Rectal smooth muscle tissue (tissue), 1 donor: ENCODE measurements at regions not wholly inside any gene's neighbourhood (a gene's known extent, or its start where the extent isn't known, plus 50 kb on each side); places are given as distances from the start of the nearest gene placed in this dataset.
"Not testable (repeated sequence)": the region's sequence is repeated elsewhere in the genome, so short reads cannot be mapped to it uniquely, and the experiment has no call there.

Experiments used
- H3K27ac ChIP-seq: one replicate; pipeline ENCODE4 v1.7.0; 2013; ENCODE audit warnings: low read depth, low read length, inconsistent platforms
- H3K27me3 ChIP-seq: one replicate; pipeline ENCODE4 v1.7.0; 2013; ENCODE audit warnings: low read length; ENCODE audit not compliant: control insufficient read depth, insufficient read depth
- H3K36me3 ChIP-seq: one replicate; pipeline ENCODE4 v1.7.0; 2013; ENCODE audit warnings: low read length; ENCODE audit not compliant: control insufficient read depth, insufficient read depth
- H3K4me1 ChIP-seq: one replicate; pipeline ENCODE4 v1.7.0; 2013; ENCODE audit warnings: low read length; ENCODE audit not compliant: control insufficient read depth, insufficient read depth
- H3K4me3 ChIP-seq: one replicate; pipeline ENCODE4 v1.7.0; 2013; ENCODE audit warnings: low read length
- H3K9ac ChIP-seq: one replicate; pipeline ENCODE4 v1.7.0; 2013; ENCODE audit warnings: low read length

- H3K4me1 ChIP-seq, H3K27ac ChIP-seq, H3K36me3 ChIP-seq, H3K9ac ChIP-seq, H3K4me3 ChIP-seq, H3K27me3 ChIP-seq: not testable (repeated sequence)
Measured at GRCh38 chr5:34371817-34372216, 284.3 kb upstream of the RAI14 start.

GRCh38 chr5:34372739-34373138 is 283.4 kb upstream of the RAI14 start:
- not testable (repeated sequence) for H3K4me1 ChIP-seq, H3K9ac ChIP-seq, H3K36me3 ChIP-seq, H3K27ac ChIP-seq, H3K27me3 ChIP-seq, H3K4me3 ChIP-seq

GRCh38 chr5:34377651-34378050 is 278.5 kb upstream of the RAI14 start:
- H3K4me3 ChIP-seq, H3K27me3 ChIP-seq, H3K9ac ChIP-seq, H3K4me1 ChIP-seq, H3K36me3 ChIP-seq, H3K27ac ChIP-seq: not testable (repeated sequence)

GRCh38 chr5:34378498-34378897 is 277.6 kb upstream of the RAI14 start:
- not testable (repeated sequence) for H3K4me3 ChIP-seq, H3K4me1 ChIP-seq, H3K9ac ChIP-seq, H3K27me3 ChIP-seq, H3K36me3 ChIP-seq, H3K27ac ChIP-seq

- H3K27me3 ChIP-seq, H3K9ac ChIP-seq, H3K4me3 ChIP-seq, H3K36me3 ChIP-seq, H3K27ac ChIP-seq, H3K4me1 ChIP-seq: not testable (repeated sequence)
Measured at GRCh38 chr5:34388754-34389153, 267.4 kb upstream of the RAI14 start.

GRCh38 chr5:34409373-34409772 is 246.8 kb upstream of the RAI14 start:
- H3K27ac ChIP-seq, result no peak overlapping the region
- no peaks in the 10 kb centered on the region for H3K27me3 ChIP-seq
- no peak overlapping the region for H3K4me3 ChIP-seq
- no peaks in the 10 kb centered on the region for H3K36me3 ChIP-seq
- no peak overlapping the region for H3K9ac ChIP-seq
- no peaks in the 10 kb centered on the region for H3K4me1 ChIP-seq

GRCh38 chr5:34410411-34411139 is 245.6 kb upstream of the RAI14 start:
- H3K4me1 ChIP-seq, result no peaks in the 10 kb centered on the region
- H3K9ac ChIP-seq, result no peak overlapping the region
- H3K27me3 ChIP-seq, result no peaks in the 10 kb centered on the region
- H3K36me3 ChIP-seq, result no peaks in the 10 kb centered on the region
- no peak overlapping the region for H3K4me3 ChIP-seq
- no peak overlapping the region for H3K27ac ChIP-seq

GRCh38 chr5:34411470-34412346 is 244.4 kb upstream of the RAI14 start:
- H3K36me3 ChIP-seq, result no peaks in the 10 kb centered on the region

GRCh38 chr5:34412736-34413135 is 243.4 kb upstream of the RAI14 start:
- Histone ChIP-seq H3K4me1 (no peaks in the 10 kb centered on the region), H3K27me3 (no peaks in the 10 kb centered on the region), H3K36me3 (no peaks in the 10 kb centered on the region), H3K4me3 (no peak overlapping the region), H3K27ac (no peak overlapping the region), H3K9ac (no peak overlapping the region)

More at GRCh38 chr5:34411470-34412346, 244.4 kb upstream of the RAI14 start:
- H3K9ac ChIP-seq, result no peak overlapping the region
- no peak overlapping the region for H3K27ac ChIP-seq
- no peaks in the 10 kb centered on the region for H3K27me3 ChIP-seq
- H3K4me3 ChIP-seq, result no peak overlapping the region
- H3K4me1 ChIP-seq, result no peaks in the 10 kb centered on the region

GRCh38 chr5:34415559-34416198 is 240.4 kb upstream of the RAI14 start:
- H3K4me3 ChIP-seq, result no peak overlapping the region
- H3K27me3 ChIP-seq, result no peaks in the 10 kb centered on the region
- no peak overlapping the region for H3K27ac ChIP-seq
- no peaks in the 10 kb centered on the region for H3K4me1 ChIP-seq
- no peak overlapping the region for H3K9ac ChIP-seq
- H3K36me3 ChIP-seq, result no peaks in the 10 kb centered on the region

GRCh38 chr5:34416501-34417008 is 239.6 kb upstream of the RAI14 start:
- no peaks in the 10 kb centered on the region for H3K36me3 ChIP-seq
- H3K9ac ChIP-seq, result no peak overlapping the region
- no peaks in the 10 kb centered on the region for H3K4me1 ChIP-seq
- no peak overlapping the region for H3K27ac ChIP-seq
- H3K27me3 ChIP-seq, result no peaks in the 10 kb centered on the region
- no peak overlapping the region for H3K4me3 ChIP-seq

- H3K27me3 ChIP-seq, H3K4me1 ChIP-seq, H3K36me3 ChIP-seq, H3K27ac ChIP-seq, H3K4me3 ChIP-seq, H3K9ac ChIP-seq: not testable (repeated sequence)
Measured at GRCh38 chr5:34420191-34420590, 235.9 kb upstream of the RAI14 start.
